PC-9 (cell line): ENCODE measurements at regions not wholly inside any gene's neighbourhood (a gene's known extent, or its start where the extent isn't known, plus 50 kb on each side); places are given as distances from the start of the nearest gene placed in this dataset.

Source experiments
- BruUV-seq: library from RNA; stranded (reverse); fragments of 400-500 nt; replicated peaks from 2 replicates; lab custom pipeline; 2021; lab: Mats Ljungman, UMichigan
- CTCF ChIA-PET: fragments of 300-600 bp; sonication (Branson Sonifier 250); formaldehyde crosslinking; loops from one replicate; lab custom pipeline; 2022; ENCODE audit warnings: antibody characterized with exemption; lab: Charles Lee
- POLR2A ChIA-PET: fragments of 300-600 bp; sonication (Branson Sonifier 250); formaldehyde crosslinking; loops from one replicate; lab custom pipeline; 2022; ENCODE audit warnings: antibody characterized with exemption; ENCODE audit not compliant: unreplicated experiment; lab: Charles Lee
- DNase-seq, 2 experiments: peaks; one replicate each; pipeline versions ENCODE4 v3.0.0 to v3.0.0-alpha.2; 2015 to 2022; ENCODE audit warnings: mixed read lengths in 1 of 2
- H2AFZ ChIP-seq: fragments of 200-600 bp; sonication (generic); 2 replicates; pipeline ENCODE4 v1.8.1; 2017; ENCODE audit warnings: antibody characterized with exemption
- H3F3A ChIP-seq: fragments of 200-600 bp; sonication (generic); 2 replicates; pipeline ENCODE4 v1.8.1; 2017; ENCODE audit warnings: antibody characterized with exemption, mild to moderate bottlenecking, low read depth; ENCODE audit not compliant: insufficient read depth
- H3K27ac ChIP-seq: fragments of 200-600 bp; sonication (generic); 2 replicates; pipeline ENCODE4 v1.6.1; 2016; ENCODE audit warnings: mixed run types
- H3K27me3 ChIP-seq: fragments of 200-600 bp; sonication (generic); 2 replicates; pipeline ENCODE4 v1.6.1; 2016; ENCODE audit warnings: low read depth, mixed run types; ENCODE audit not compliant: insufficient read depth
- H3K36me3 ChIP-seq: fragments of 200-600 bp; sonication (generic); 2 replicates; pipeline ENCODE4 v1.6.1; 2016; ENCODE audit warnings: low read depth, mixed run types
- H3K4me1 ChIP-seq: fragments of 200-600 bp; sonication (generic); replicated peaks from 2 replicates; pipeline ENCODE4 v1.6.1; 2016; ENCODE audit warnings: mixed run types; ENCODE audit not compliant: insufficient read depth
- H3K4me2 ChIP-seq: fragments of 200-600 bp; sonication (generic); 2 replicates; pipeline ENCODE4 v1.6.1; 2017; ENCODE audit warnings: mixed run types
- H3K4me3 ChIP-seq: fragments of 200-600 bp; sonication (generic); 2 replicates; pipeline ENCODE4 v1.6.1; 2016; ENCODE audit warnings: mixed run types
- H3K79me2 ChIP-seq: fragments of 200-600 bp; sonication (generic); 2 replicates; pipeline ENCODE4 v1.6.1; 2017; ENCODE audit warnings: low read depth, mixed run types
- H3K9me2 ChIP-seq: fragments of 200-600 bp; sonication (generic); 2 replicates; pipeline ENCODE4 v1.8.1; 2017; ENCODE audit warnings: mild to moderate bottlenecking; ENCODE audit not compliant: insufficient read depth
- H3K9me3 ChIP-seq: fragments of 200-600 bp; sonication (generic); 2 replicates; pipeline ENCODE4 v1.8.1; 2016; ENCODE audit warnings: low read depth; ENCODE audit not compliant: insufficient read depth
- H4K20me1 ChIP-seq: fragments of 200-600 bp; sonication (generic); 2 replicates; pipeline ENCODE4 v1.8.1; 2017; ENCODE audit not compliant: insufficient read depth
- CTCF ChIP-seq: fragments of 200-600 bp; sonication (generic); conservative IDR thresholded peaks from 2 replicates; pipeline ENCODE4 v1.6.1; 2017; ENCODE audit warnings: mixed run types, antibody characterized with exemption, mild to moderate bottlenecking, moderate library complexity
- EZH2 ChIP-seq: fragments of 200-600 bp; sonication (generic); IDR thresholded peaks from 2 replicates; pipeline ENCODE4 v1.8.0; 2017; ENCODE audit warnings: antibody characterized with exemption, low read depth
- intact Hi-C: fragments of 100-400 bp; cut with micrococcal nuclease; formaldehyde crosslinking; loops from one replicate; pipeline ENCODE4 v1.10.0; 2022; ENCODE audit not compliant: unreplicated experiment

- ChIA-PET CTCF (no interaction called here), POLR2A (no interaction called here)
- Histone ChIP-seq H3K4me2 (no peak overlapping the region), H3K9me2 (no peaks in the 10 kb centered on the region), H3K27me3 (no peaks in the 10 kb centered on the region), H3F3A (peaks cover 12% of the 10 kb centered on the region; the same call in 1 of the 2 replicates), H3K27ac (no peak overlapping the region), H3K4me1 (peaks cover 23% of the 10 kb centered on the region), H2AFZ (no peak overlapping the region), H3K79me2 (no peaks in the 10 kb centered on the region), H3K9me3 (no peaks in the 10 kb centered on the region), H3K36me3 (no peaks in the 10 kb centered on the region), H3K4me3 (no peak overlapping the region), H4K20me1 (no peaks in the 10 kb centered on the region)
- TF ChIP-seq EZH2 = no peak
- TF ChIP-seq CTCF = no peak
- no TSS peak for BruUV-seq
- no peak for DNase-seq
- intact Hi-C loops = no loop called here
Observed at GRCh38 chr11:123298488-123299447, 103.7 kb upstream of the CLMP start.

- Histone ChIP-seq H3K4me3 (no peak overlapping the region), H4K20me1 (no peaks in the 10 kb centered on the region), H2AFZ (no peak overlapping the region), H3F3A (no peaks in the 10 kb centered on the region), H3K9me3 (no peaks in the 10 kb centered on the region), H3K27me3 (no peaks in the 10 kb centered on the region), H3K36me3 (no peaks in the 10 kb centered on the region), H3K9me2 (no peaks in the 10 kb centered on the region), H3K27ac (no peak overlapping the region), H3K4me1 (no peaks in the 10 kb centered on the region), H3K4me2 (no peak overlapping the region), H3K79me2 (no peaks in the 10 kb centered on the region)
- no peak for TF ChIP-seq EZH2
- no peak for TF ChIP-seq CTCF
- ChIA-PET CTCF (no interaction called here), POLR2A (no interaction called here)
- intact Hi-C loops = no loop called here
- no peak for DNase-seq
- BruUV-seq = no TSS peak
Observed at GRCh38 chr11:123292647-123293046, 97.6 kb upstream of the CLMP start.

GRCh38 chr11:123291201-123291869, 96.3 kb upstream of the CLMP start:
- H3K79me2 ChIP-seq = no peaks in the 10 kb centered on the region
- intact Hi-C loops = no loop called here
- H4K20me1 ChIP-seq = no peaks in the 10 kb centered on the region
- H3K4me3 ChIP-seq = no peak overlapping the region
- H3F3A ChIP-seq = no peaks in the 10 kb centered on the region
- no peak for DNase-seq
- no TSS peak for BruUV-seq
- no peaks in the 10 kb centered on the region for H3K9me3 ChIP-seq
- H3K4me1 ChIP-seq = no peaks in the 10 kb centered on the region
- no peaks in the 10 kb centered on the region for H3K27me3 ChIP-seq
- ChIA-PET POLR2A (interaction anchor here (0.6 kb wide), 1 partner anchor 539 kb away, joined by 4 read pairs; no protein-coding TSS in a partner anchor), CTCF (no interaction called here)
- no peak overlapping the region for H3K27ac ChIP-seq
- TF ChIP-seq EZH2 (no peak), CTCF (no peak)
- H3K4me2 ChIP-seq = no peak overlapping the region
- no peaks in the 10 kb centered on the region for H3K36me3 ChIP-seq
- H2AFZ ChIP-seq = no peak overlapping the region
- no peaks in the 10 kb centered on the region for H3K9me2 ChIP-seq
